Cardiac muscle cell (in vitro differentiated cells and primary cell): ENCODE measurements at regions not wholly inside any gene's neighbourhood (a gene's known extent, or its start where the extent isn't known, plus 50 kb on each side); places are given as distances from the start of the nearest gene placed in this dataset.

Experiments
- DNase-seq, 2 donors: peaks; one replicate each; pipeline versions ENCODE4 v3.0.0 to v3.0.0-alpha.2; 2010 to 2017; ENCODE audit warnings: low read depth in 1 of 2, low spot score in 1 of 2
- H3K27ac ChIP-seq: fragments of 200-600 bp; sonication (generic); 2 replicates; pipeline ENCODE4 v1.5.1; 2016
- H3K27me3 ChIP-seq: fragments of 200-600 bp; sonication (generic); 2 replicates; pipeline ENCODE4 v1.6.0; 2016; ENCODE audit warnings: control low read depth
- H3K36me3 ChIP-seq: fragments of 200-600 bp; sonication (generic); 2 replicates; pipeline ENCODE4 v1.5.1; 2016; ENCODE audit warnings: control low read depth
- H3K4me1 ChIP-seq: fragments of 200-600 bp; sonication (generic); 2 replicates; pipeline ENCODE4 v1.8.1; 2017; ENCODE audit warnings: low read depth, mild to moderate bottlenecking, mixed run types
- H3K4me3 ChIP-seq: fragments of 200-600 bp; sonication (generic); 2 replicates; pipeline ENCODE4 v1.5.1; 2016; ENCODE audit warnings: mild to moderate bottlenecking
- H3K9me3 ChIP-seq: fragments of 200-600 bp; sonication (generic); 2 replicates; pipeline ENCODE4 v1.5.1; 2017; ENCODE audit warnings: low read depth, mild to moderate bottlenecking, control low read depth
- CTCF ChIP-seq: IDR thresholded peaks from 2 replicates; pipeline ENCODE4 v1.5.1; 2012; ENCODE audit warnings: low read depth, mild to moderate bottlenecking, low read length

GRCh38 chr5:57696825-57697570, 214.4 kb upstream of the ACTBL2 start:
- H3K36me3 ChIP-seq = no peaks in the 10 kb centered on the region
- peak; percentile 15 to 51 for DNase-seq
- H3K27ac ChIP-seq = peak overlapping the region; percentile 45
- no peaks in the 10 kb centered on the region for H3K27me3 ChIP-seq
- H3K4me1 ChIP-seq = peaks cover 40% of the 10 kb centered on the region
- H3K9me3 ChIP-seq = no peaks in the 10 kb centered on the region
- no peak for TF ChIP-seq CTCF
- H3K4me3 ChIP-seq = no peak overlapping the region

DNA sequence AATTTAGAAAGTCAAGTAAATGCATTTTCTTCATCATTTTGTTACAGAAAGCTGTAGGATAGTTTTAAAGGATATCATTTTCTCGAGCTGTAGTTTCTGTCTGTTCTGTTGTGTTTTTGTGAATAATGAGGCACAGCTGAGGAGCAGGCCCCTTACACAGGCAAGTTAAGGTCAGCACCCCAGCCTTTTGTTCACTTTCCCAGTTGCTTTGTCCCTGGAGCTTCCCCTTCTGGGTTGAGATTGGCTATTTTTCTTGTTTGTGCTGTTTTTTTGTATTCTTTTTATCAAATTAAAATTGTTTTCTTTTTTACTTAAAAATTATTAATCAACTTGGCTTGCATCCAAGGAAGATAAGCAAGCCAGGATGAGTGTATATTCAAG, 213.8 kb upstream of the ACTBL2 start:
- no peak for TF ChIP-seq CTCF
- peak overlapping the region; percentile 45 for H3K27ac ChIP-seq

DNA sequence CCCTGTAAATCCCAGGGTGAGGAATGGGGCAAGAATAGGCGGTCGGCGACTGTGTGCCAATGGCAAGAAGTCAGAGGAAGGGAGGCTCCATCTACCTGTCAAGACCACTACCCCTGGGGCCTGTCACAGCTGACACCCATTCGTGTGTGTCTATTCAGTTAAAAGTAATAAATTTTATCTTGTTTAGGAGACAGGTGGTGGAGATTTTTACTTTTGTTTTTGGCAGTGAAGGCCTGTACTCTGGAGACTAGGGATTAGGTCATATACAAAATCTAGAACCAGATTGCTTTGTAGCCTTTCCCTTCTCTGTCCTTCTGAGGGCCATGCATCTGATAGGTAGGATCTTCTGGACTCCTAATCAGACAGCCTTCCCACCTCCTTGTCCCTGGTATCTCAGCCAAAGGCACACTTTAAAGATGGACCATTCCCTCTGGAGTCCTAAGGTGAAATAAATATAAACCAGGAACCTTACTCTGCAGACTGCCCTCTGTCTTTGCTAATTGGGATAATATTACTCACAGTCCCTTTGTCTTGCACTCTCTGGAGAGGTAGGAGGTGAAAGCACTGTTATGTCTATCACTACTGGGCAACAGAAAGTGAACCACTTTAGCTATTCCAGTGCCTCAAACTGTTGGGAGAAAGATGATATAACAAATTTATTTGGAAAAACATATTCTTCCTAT, 213.2 kb upstream of the ACTBL2 start:
- peak overlapping the region; percentile 45 for H3K27ac ChIP-seq
- DNase-seq = no peak
- TF ChIP-seq CTCF = no peak
- H3K4me1 ChIP-seq = peaks cover 40% of the 10 kb centered on the region
- no peaks in the 10 kb centered on the region for H3K9me3 ChIP-seq
- no peaks in the 10 kb centered on the region for H3K27me3 ChIP-seq
- no peaks in the 10 kb centered on the region for H3K36me3 ChIP-seq
- no peak overlapping the region for H3K4me3 ChIP-seq

More for the DNA sequence above, 213.8 kb upstream of the ACTBL2 start:
- H3K9me3 ChIP-seq = no peaks in the 10 kb centered on the region
- H3K4me3 ChIP-seq = no peak overlapping the region
- DNase-seq = no peak
- H3K27me3 ChIP-seq = no peaks in the 10 kb centered on the region
- H3K36me3 ChIP-seq = no peaks in the 10 kb centered on the region
- H3K4me1 ChIP-seq = peaks cover 40% of the 10 kb centered on the region

DNA sequence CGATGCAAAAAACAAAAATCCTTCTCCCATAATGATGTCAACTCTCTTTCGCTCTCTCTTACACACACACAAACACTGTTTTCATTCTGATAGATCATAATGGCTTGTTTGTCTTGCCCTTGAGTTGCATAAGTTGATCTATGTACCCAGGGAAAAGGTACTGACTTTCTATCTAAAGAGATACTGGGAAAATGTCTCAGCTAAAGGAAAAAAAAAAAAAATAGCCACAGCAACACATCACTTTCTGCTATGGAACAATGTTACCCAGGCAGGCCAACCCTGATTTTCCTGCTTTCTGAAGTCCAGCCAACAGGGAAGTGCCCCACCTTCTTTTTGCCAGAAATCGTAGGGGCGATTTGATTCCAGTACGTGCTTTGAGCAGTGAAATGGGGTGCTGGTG, 212.6 kb upstream of the ACTBL2 start:
- no peak for DNase-seq
- no peaks in the 10 kb centered on the region for H3K9me3 ChIP-seq
- TF ChIP-seq CTCF = no peak
- H3K4me3 ChIP-seq = no peak overlapping the region
- H3K27ac ChIP-seq = no peak overlapping the region
- H3K4me1 ChIP-seq = peaks cover 39% of the 10 kb centered on the region
- no peaks in the 10 kb centered on the region for H3K36me3 ChIP-seq
- no peaks in the 10 kb centered on the region for H3K27me3 ChIP-seq

DNA sequence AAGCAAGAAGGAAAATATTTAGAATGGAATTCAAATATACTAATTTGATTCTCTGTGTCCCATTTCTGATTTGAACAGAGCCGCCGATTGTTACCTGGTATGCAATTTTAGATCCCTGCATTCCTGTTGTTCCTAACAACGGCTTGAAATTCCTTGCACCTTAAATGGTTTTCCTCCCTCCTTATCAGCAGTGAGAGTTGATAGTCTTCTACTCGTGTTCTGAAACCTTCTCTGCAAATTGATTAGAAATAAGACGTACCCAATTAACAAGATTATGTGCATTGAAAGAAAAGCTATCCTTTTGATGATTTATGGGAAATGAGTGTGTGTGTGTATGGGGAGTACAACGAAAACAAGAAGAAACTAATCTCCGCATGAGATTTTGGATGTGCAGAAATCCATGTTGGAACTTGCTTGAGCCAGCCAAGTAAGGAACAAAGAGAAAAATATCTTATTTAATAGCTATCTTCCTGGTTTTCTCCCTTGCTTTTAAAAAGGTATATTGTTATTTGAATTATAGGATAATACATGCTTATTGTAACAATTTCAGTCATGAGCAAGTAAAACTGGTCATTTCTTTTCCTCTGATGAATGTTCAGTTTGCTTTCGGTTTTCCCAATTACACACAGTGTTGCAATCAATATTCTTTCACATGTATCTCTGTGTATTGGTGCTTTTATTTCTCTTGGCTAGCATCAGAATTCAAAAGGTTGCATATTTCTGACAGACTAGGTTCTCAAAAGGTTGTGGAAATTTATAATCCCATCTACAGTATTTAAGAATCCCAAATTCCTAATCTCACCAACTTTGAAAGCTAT, 211.1 kb upstream of the ACTBL2 start:
- no peak for TF ChIP-seq CTCF
- Histone ChIP-seq H3K27me3 (no peaks in the 10 kb centered on the region), H3K4me3 (no peak overlapping the region), H3K36me3 (no peaks in the 10 kb centered on the region), H3K9me3 (no peaks in the 10 kb centered on the region), H3K27ac (no peak overlapping the region), H3K4me1 (peaks cover 33% of the 10 kb centered on the region)
- peak in 1 of 2 donors; percentile 36 for DNase-seq
